ENCODE measurements at regions not wholly inside any gene's neighbourhood (a gene's known extent, or its start where the extent isn't known, plus 50 kb on each side); places are given as distances from the start of the nearest gene placed in this dataset.

GRCh38 chr1:82644186-82644915 lies 843.6 kb downstream of the ADGRL2 start:
- no peak for DNase-seq (ENCODE audit: low spot score)

GRCh38 chr1:82640352-82640751 lies 839.6 kb downstream of the ADGRL2 start:
- no peak for DNase-seq (ENCODE audit: low spot score)

- no peak for DNase-seq (ENCODE audit: low spot score)
These were observed 833.5 kb downstream of the ADGRL2 start for GRCh38 chr1:82634266-82634665.

- DNase-seq (ENCODE audit: low spot score): no peak
These were observed 831.4 kb downstream of the ADGRL2 start for GRCh38 chr1:82632155-82632554.

GRCh38 chr1:82628887-82629286 lies 828.2 kb downstream of the ADGRL2 start:
- peak; percentile 3 for DNase-seq (ENCODE audit: low spot score)

GRCh38 chr1:82625537-82625936 lies 824.8 kb downstream of the ADGRL2 start:
- DNase-seq (ENCODE audit: low spot score): peak; percentile 49

- DNase-seq (ENCODE audit: low spot score): no peak
These were observed 820.3 kb downstream of the ADGRL2 start for GRCh38 chr1:82621076-82621475.

- DNase-seq (ENCODE audit: low spot score): no peak
These were observed 813.4 kb downstream of the ADGRL2 start for GRCh38 chr1:82614090-82614489.

GRCh38 chr1:82612986-82613385 lies 812.3 kb downstream of the ADGRL2 start:
- DNase-seq (ENCODE audit: low spot score): no peak

GRCh38 chr1:82606546-82606945 lies 805.8 kb downstream of the ADGRL2 start:
- DNase-seq (ENCODE audit: low spot score): no peak

GRCh38 chr1:82604524-82604923 lies 803.8 kb downstream of the ADGRL2 start:
- peak; percentile 35 for DNase-seq (ENCODE audit: low spot score)

GRCh38 chr1:82600314-82600713 lies 799.6 kb downstream of the ADGRL2 start:
- DNase-seq (ENCODE audit: low spot score): no peak

- no peak for DNase-seq (ENCODE audit: low spot score)
These were observed 798.1 kb downstream of the ADGRL2 start for GRCh38 chr1:82598812-82599211.

- no peak for DNase-seq (ENCODE audit: low spot score)
These were observed 797.6 kb downstream of the ADGRL2 start for GRCh38 chr1:82598337-82598736.

GRCh38 chr1:82597649-82598048 lies 796.9 kb downstream of the ADGRL2 start:
- no peak for DNase-seq (ENCODE audit: low spot score)

- DNase-seq (ENCODE audit: low spot score): no peak
These were observed 796.4 kb downstream of the ADGRL2 start for GRCh38 chr1:82597141-82597540.

- DNase-seq (ENCODE audit: low spot score): no peak
These were observed 792.8 kb downstream of the ADGRL2 start for GRCh38 chr1:82593561-82593960.

GRCh38 chr1:82589588-82589987 lies 788.9 kb downstream of the ADGRL2 start:
- DNase-seq (ENCODE audit: low spot score): no peak

GRCh38 chr1:82587371-82587770 lies 786.6 kb downstream of the ADGRL2 start:
- no peak for DNase-seq (ENCODE audit: low spot score)

GRCh38 chr1:82586473-82586872 lies 785.7 kb downstream of the ADGRL2 start:
- no peak for DNase-seq (ENCODE audit: low spot score)

- no peak for DNase-seq (ENCODE audit: low spot score)
These were observed 781.6 kb downstream of the ADGRL2 start for GRCh38 chr1:82582347-82582746.

GRCh38 chr1:82578086-82578726 lies 777.5 kb downstream of the ADGRL2 start:
- DNase-seq (ENCODE audit: low spot score): peak; percentile 29

- peak; percentile 34 for DNase-seq (ENCODE audit: low spot score)
These were observed 766.6 kb downstream of the ADGRL2 start for GRCh38 chr1:82567348-82567747.

- DNase-seq (ENCODE audit: low spot score): no peak
These were observed 764.8 kb downstream of the ADGRL2 start for GRCh38 chr1:82565546-82565945.

Measured in NAMALWA (cell line).